Mononuclear cell (primary cell): ENCODE measurements at regions not wholly inside any gene's neighbourhood (a gene's known extent, or its start where the extent isn't known, plus 50 kb on each side); places are given as distances from the start of the nearest gene placed in this dataset.

Experiments used
- H3K27me3 ChIP-seq: 2 replicates; pipeline ENCODE4 v1.6.0; 2011; ENCODE audit warnings: low read length, control low read depth; ENCODE audit not compliant: insufficient read depth
- H3K4me1 ChIP-seq: 2 replicates; pipeline ENCODE4 v1.5.1; 2011; ENCODE audit warnings: mild to moderate bottlenecking, low read length, control low read depth; ENCODE audit not compliant: insufficient read depth
- H3K4me3 ChIP-seq: 2 replicates; pipeline ENCODE4 v1.5.1; 2011; ENCODE audit warnings: mild to moderate bottlenecking, low read length, moderate library complexity
- H3K9me3 ChIP-seq: 2 replicates; pipeline ENCODE4 v1.5.1; 2011; ENCODE audit warnings: low read depth, mild to moderate bottlenecking, control low read depth, low read length

DNA sequence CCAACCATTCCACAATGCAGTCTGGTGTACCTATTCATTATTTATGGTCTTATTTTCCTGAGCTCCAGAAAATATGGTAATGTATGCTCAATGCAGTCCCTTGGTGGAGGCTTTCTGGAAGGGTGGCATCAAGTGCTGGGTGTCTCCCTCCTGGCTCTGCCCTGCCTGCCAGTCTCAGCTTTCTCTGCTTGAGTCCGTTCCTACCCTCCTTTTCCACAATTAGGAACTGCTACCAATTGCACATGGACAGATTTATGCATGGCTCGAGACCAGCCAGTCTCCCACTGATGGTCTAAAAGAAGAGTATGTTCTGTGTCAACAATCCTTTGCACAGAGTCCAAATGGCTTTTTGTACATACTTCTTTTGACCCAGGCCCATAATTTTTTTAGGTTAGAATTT, 189.8 kb downstream of the TLE1 start:
- Histone ChIP-seq H3K9me3 (no peaks in the 10 kb centered on the region), H3K4me1 (no peaks in the 10 kb centered on the region), H3K27me3 (no peaks in the 10 kb centered on the region), H3K4me3 (no peak overlapping the region)

DNA sequence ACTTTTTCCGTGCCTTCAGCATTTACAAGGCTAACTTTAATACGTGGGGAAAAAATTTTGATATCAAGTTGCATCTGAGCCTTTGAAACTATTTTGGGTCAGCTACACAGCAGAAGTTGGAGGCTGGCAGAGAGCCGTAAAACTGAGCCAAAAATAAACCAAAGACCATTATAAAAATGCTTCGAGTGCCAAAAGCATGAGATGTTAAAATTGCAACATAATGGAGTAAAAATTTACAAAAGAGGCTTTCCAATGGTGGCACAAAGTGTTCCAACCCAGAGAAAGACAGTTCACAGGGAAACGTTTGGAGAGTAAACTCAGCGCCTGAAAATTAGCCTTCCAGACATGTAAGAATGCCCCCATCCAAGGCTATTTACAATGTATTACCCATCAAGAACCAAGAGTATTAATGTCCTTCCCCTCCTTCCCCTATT, 190.3 kb downstream of the TLE1 start:
- Histone ChIP-seq H3K4me3 (no peak overlapping the region), H3K27me3 (no peaks in the 10 kb centered on the region), H3K9me3 (no peaks in the 10 kb centered on the region), H3K4me1 (no peaks in the 10 kb centered on the region)

DNA sequence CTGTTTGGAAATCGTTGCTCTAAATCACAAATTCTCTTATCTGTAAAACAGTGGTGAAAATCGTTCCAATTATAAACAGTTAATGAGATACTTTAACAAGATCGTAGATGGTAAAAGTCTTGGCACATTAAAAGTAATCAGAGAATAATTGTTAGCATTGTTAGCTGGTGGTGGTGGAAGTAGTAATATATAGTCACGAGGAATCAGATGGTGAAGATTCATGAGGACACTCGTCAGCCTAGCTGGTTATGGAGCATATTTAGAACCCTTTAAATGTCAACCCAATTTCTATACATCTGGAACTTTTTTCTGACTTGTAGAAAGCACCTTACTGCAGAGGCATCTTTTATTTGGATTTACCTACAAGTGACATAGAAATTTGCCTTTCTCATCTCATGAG, 190.8 kb downstream of the TLE1 start:
- no peaks in the 10 kb centered on the region for H3K9me3 ChIP-seq
- H3K4me3 ChIP-seq: no peak overlapping the region
- H3K4me1 ChIP-seq: no peaks in the 10 kb centered on the region
- H3K27me3 ChIP-seq: no peaks in the 10 kb centered on the region

DNA sequence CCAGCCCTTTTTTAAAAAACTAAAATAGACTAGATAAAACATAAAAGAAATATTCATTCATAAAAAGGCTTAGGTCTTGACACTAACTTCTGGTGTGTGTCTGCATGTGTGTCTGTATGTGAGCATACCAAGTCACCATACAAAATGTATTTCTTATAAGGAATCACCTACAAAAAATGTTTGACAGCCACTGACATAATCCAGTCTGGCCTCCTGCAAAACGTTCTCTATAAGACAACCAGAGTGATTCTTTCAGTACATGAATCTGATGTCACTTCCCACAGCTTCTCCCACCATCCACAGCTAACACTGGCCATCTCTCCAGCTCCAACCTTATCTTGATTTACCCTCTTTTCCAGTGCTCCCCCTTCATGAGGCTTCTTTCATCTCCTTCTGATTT, 192.3 kb downstream of the TLE1 start:
- Histone ChIP-seq H3K27me3 (no peaks in the 10 kb centered on the region), H3K4me1 (no peaks in the 10 kb centered on the region), H3K4me3 (no peak overlapping the region), H3K9me3 (no peaks in the 10 kb centered on the region)

DNA sequence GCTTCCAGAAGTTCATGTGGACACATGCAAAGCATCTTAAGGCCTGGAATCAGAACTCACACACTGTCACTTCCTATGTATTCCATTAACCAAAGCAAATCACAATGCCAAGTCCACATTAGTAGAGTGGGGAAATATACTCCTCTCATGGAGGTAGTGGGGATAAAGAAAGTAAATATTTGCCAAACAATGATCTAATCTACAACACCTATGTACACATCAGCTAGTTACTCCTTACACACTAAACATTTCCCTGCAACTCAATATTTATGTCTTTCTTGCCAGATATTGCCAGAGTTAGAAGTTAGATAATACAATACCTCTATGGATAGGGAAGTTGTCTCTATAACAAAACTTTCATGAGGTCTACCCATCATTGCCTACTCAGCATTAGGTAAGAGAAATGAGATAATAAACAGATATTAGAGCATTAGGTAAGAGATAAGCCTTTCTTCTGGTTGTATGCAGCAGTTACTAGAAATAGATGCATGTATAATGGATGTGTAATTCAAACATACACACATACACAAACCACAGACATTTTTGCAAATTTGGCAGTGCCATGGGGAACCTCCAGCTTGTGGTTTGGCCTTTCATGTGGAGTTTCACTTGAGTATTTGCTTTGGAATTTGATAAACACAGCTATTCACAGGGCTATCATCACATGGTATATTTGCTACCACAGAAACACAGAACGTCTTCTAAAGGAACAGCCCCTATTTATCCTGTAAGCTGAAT, 196.5 kb downstream of the TLE1 start:
- H3K4me3 ChIP-seq: no peak overlapping the region
- H3K4me1 ChIP-seq: no peaks in the 10 kb centered on the region
- H3K27me3 ChIP-seq: no peaks in the 10 kb centered on the region
- no peaks in the 10 kb centered on the region for H3K9me3 ChIP-seq

DNA sequence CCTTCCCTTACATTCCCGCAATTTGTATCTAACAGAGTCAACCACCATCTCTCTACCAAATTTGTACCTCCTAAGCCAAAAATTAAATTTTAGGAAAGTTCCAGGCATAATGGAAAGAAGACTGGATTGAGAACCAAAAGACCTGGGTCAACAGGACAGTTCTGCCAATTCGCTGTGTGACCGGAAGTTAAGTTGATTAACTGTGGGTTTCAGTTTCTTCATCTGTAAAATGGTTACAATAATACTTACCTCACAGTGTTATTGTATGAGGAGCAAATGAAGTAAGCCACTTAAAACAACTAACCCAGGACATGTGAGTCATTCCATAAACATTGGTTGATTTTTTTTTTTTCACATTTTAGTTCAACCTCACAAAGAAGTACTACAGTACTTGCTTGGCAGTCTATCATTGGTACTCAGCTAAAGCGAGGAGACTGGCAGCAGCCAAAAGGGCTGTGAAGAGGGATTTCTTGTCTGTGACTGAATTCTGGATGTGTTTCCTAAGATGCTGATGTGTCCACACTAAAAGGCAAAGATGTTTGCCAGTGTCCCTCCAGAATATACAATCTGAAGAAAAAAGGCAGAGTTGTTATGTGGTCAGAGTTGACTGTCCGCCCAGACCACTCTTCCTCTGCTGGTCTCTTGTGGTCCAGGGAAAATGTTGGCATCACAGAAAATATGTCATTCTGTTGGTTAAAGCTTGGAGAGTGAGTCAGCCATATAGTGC, 198.6 kb downstream of the TLE1 start:
- Histone ChIP-seq H3K9me3 (no peaks in the 10 kb centered on the region), H3K4me1 (no peaks in the 10 kb centered on the region), H3K27me3 (no peaks in the 10 kb centered on the region), H3K4me3 (no peak overlapping the region)

DNA sequence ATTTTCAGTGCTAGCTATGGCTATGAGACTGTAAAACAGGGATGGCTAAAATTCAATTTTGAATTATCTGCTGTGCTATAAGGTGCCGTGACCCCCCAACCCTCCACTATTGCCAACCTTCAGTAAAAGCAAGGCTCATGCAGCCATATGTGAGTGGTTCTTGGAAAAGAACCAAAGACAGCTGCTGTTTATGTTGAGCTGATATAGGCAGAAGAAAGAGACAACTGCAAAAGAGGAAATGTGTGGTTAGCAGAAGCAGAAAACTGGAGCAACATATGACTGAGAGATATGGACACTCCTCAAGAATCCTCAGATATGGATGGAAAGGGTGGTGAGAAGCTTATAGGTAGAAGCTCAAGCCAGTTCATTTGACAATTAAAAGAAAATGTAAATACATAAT, 200.3 kb downstream of the TLE1 start:
- H3K9me3 ChIP-seq: no peaks in the 10 kb centered on the region
- H3K4me3 ChIP-seq: no peak overlapping the region
- no peaks in the 10 kb centered on the region for H3K27me3 ChIP-seq
- H3K4me1 ChIP-seq: no peaks in the 10 kb centered on the region

- no peaks in the 10 kb centered on the region for H3K9me3 ChIP-seq
- no peaks in the 10 kb centered on the region for H3K27me3 ChIP-seq
- H3K4me3 ChIP-seq: no peak overlapping the region
- H3K4me1 ChIP-seq: no peaks in the 10 kb centered on the region
Observed at GRCh38 chr9:81480828-81481604, 208.3 kb downstream of the TLE1 start.

- Histone ChIP-seq H3K4me3 (no peak overlapping the region), H3K27me3 (no peaks in the 10 kb centered on the region), H3K4me1 (no peaks in the 10 kb centered on the region), H3K9me3 (no peaks in the 10 kb centered on the region)
Observed at GRCh38 chr9:81479573-81479972, 209.8 kb downstream of the TLE1 start.

GRCh38 chr9:81477669-81478068, 211.7 kb downstream of the TLE1 start:
- H3K4me1 ChIP-seq: no peaks in the 10 kb centered on the region
- H3K9me3 ChIP-seq: no peaks in the 10 kb centered on the region
- H3K27me3 ChIP-seq: no peaks in the 10 kb centered on the region
- H3K4me3 ChIP-seq: no peak overlapping the region

- Histone ChIP-seq H3K27me3 (no peaks in the 10 kb centered on the region), H3K9me3 (no peaks in the 10 kb centered on the region), H3K4me1 (no peaks in the 10 kb centered on the region), H3K4me3 (no peak overlapping the region)
Observed at GRCh38 chr9:81476813-81477490, 212.4 kb downstream of the TLE1 start.

DNA sequence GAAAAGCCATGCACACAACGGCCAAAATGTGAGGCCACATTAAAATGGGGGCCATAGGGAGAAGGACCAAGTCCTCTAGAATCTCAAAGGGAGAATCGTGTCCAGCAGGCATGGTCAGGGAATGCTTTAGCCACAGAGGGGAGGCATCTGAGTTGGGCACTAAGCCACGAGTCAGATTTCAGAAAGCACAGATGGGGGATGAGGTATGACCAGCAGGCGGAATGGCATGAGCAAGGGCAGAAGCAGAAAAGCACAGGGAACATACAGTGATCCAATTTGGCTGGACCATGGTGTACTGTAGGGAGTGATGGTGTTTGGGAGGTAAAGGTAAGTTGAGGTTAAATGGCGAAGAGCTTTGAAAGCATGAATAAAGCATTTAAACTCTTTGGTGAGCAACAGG, 214.6 kb downstream of the TLE1 start:
- Histone ChIP-seq H3K4me1 (no peaks in the 10 kb centered on the region), H3K4me3 (no peak overlapping the region), H3K9me3 (no peaks in the 10 kb centered on the region), H3K27me3 (no peaks in the 10 kb centered on the region)

- no peaks in the 10 kb centered on the region for H3K4me1 ChIP-seq
- no peaks in the 10 kb centered on the region for H3K9me3 ChIP-seq
- H3K4me3 ChIP-seq: no peak overlapping the region
- no peaks in the 10 kb centered on the region for H3K27me3 ChIP-seq
Observed at GRCh38 chr9:81474125-81474524, 215.2 kb downstream of the TLE1 start.

DNA sequence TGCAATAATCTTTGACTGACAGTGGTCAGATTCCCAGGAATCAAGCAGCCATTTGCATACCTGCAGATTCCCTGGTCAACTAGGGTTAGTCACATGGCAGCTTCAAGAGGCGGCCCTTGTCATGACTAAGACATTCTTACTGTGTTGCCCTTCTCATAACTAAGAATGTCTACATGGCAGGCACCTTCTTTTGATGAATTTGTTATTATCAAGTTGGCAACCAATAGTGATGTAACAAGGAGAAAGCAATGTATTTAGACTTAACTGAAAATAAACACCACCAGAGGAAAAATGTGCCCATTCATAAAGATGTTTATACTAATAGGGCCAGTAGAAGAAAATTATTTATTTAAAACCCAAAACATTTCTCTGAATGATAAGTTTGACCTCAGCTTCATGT, 215.6 kb downstream of the TLE1 start:
- Histone ChIP-seq H3K27me3 (no peaks in the 10 kb centered on the region), H3K9me3 (no peaks in the 10 kb centered on the region), H3K4me3 (no peak overlapping the region), H3K4me1 (no peaks in the 10 kb centered on the region)

DNA sequence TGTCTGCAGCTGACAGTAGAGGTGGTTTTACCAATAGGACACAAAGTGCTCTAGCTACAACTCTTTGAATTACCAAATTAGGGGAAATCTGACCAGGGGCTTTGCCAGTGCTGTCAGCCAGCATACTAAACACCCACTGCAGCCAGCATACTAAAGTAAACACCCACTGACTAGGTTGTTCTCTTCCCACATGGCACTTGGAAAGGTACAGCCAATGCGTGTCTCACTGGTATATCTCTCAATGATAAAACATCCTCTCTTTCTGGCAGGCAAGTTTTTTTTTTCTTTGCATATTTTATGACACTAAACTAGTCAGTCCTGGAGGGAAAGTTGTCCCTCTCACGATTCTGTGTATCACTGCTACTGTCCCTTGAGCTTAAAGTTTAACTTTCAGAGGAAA, 216.1 kb downstream of the TLE1 start:
- no peaks in the 10 kb centered on the region for H3K9me3 ChIP-seq
- H3K27me3 ChIP-seq: no peaks in the 10 kb centered on the region
- no peak overlapping the region for H3K4me3 ChIP-seq
- H3K4me1 ChIP-seq: no peaks in the 10 kb centered on the region
